ENCODE measurements at regions not wholly inside any gene's neighbourhood (a gene's known extent, or its start where the extent isn't known, plus 50 kb on each side); places are given as distances from the start of the nearest gene placed in this dataset.

- no peak for TF ChIP-seq CTCF (conservative IDR thresholded peaks at IDR 0.05; ENCODE audit: low read length)
- TF ChIP-seq EZH2phosphoT487 (IDR thresholded peaks at IDR 0.05; ENCODE audit: borderline replicate concordance, low read depth, low read length): no peak
Measured at GRCh38 chr3:107925851-107926250, 165.0 kb downstream of the CD47 start.

Measured in OCI-LY7 (cell line).